Heart right ventricle (tissue), 16 donors: ENCODE measurements at regions not wholly inside any gene's neighbourhood (a gene's known extent, or its start where the extent isn't known, plus 50 kb on each side); places are given as distances from the start of the nearest gene placed in this dataset.
"Not testable (repeated sequence)": the region's sequence is repeated elsewhere in the genome, so short reads cannot be mapped to it uniquely, and the experiment has no call there.

Experiments
- ATAC-seq, 8 donors: fragments of 200-7000 bp; cut with Tn5 transposase; one replicate each; pipeline ENCODE4 v1.9.1; 2020; ENCODE audit warnings: mild to moderate bottlenecking in 8 of 8, moderate library complexity in 8 of 8, moderate number of reproducible peaks in 1 of 8
- DNase-seq, 2 donors: peaks; one replicate each; pipeline ENCODE4 v3.0.0-alpha.2; 2020
- H3K27ac ChIP-seq, 10 donors: fragments of 200-600 bp; sonication (generic) in 2 of 10; one replicate each; pipeline versions ENCODE4 v1.5.0 to v1.8.0; 2020 to 2022; ENCODE audit warnings: mild to moderate bottlenecking in 3 of 10
- H3K27me3 ChIP-seq, 7 donors: fragments of 200-600 bp; one replicate each; pipeline ENCODE4 v1.8.0; 2021 to 2022; ENCODE audit warnings: mild to moderate bottlenecking in 2 of 7
- H3K36me3 ChIP-seq, 9 donors: fragments of 200-600 bp; sonication (generic) in 1 of 9; one replicate each; pipeline versions ENCODE4 v1.5.0 to v1.8.0; 2020 to 2022; ENCODE audit warnings: mild to moderate bottlenecking in 2 of 9
- H3K4me1 ChIP-seq, 9 donors: fragments of 200-600 bp; sonication (generic) in 1 of 9; one replicate each; pipeline versions ENCODE4 v1.5.0 to v1.8.0; 2020 to 2022; ENCODE audit warnings: mild to moderate bottlenecking in 4 of 9
- H3K4me3 ChIP-seq, 10 donors: fragments of 200-600 bp; sonication (generic) in 2 of 10; one replicate each; pipeline versions ENCODE4 v1.5.0 to v1.8.0; 2020 to 2022; ENCODE audit warnings: mild to moderate bottlenecking in 7 of 10, moderate library complexity in 2 of 10
- H3K9me3 ChIP-seq, 11 donors: fragments of 200-600 bp in 10 of 11; sonication (generic) in 2 of 11; one replicate each; pipeline versions ENCODE4 v1.5.0 to v1.8.0; 2013 to 2022; ENCODE audit warnings: mild to moderate bottlenecking in 2 of 11, control low read depth in 1 of 11, moderate library complexity in 1 of 11
- WGBS, 2 donors: extraction: QIAGEN DNeasy Blood & Tissue Kit; methylation state at CpG; one replicate each; pipeline ENCODE4 v1.1.7; 2013; ENCODE audit warnings: inconsistent platforms in 1 of 2; 5-methylcytosine and 5-hydroxymethylcytosine counted together
- intact Hi-C, 10 donors: fragments of 100-400 bp; cut with DNase I; formaldehyde crosslinking; loops; one replicate each; pipeline versions ENCODE4 v1.11.1 to v1.14.2; 2022
- TF ChIP-seq, protein P1 (sequence below), 9 donors: fragments of 200-600 bp; sonication (generic) in 2 of 9; IDR thresholded peaks; one replicate each; pipeline versions ENCODE4 v1.5.0 to v1.8.0; 2021 to 2022; ENCODE audit warnings: antibody characterized with exemption in 9 of 9, mild to moderate bottlenecking in 5 of 9, moderate library complexity in 1 of 9
- donor health status: Arrhythmogenic right ventricular cardiomyopathy.
- donor health status: ischemic (EF 13 %, LVEDD 7.1; RV severe dilation, severe dysfunction).
- donor health status: healthy with polysubstance abuse.
- donor health status: DM: no; HTN: yes; CAD: no.
- donor health status: DM: no; HTN: no; CAD: no.
- donor health status: ischemic (EF 25% LVEDD 6.9; RV normal size, moderate dysfunction).
- donor health status: ischemic (EF 25% LVEDD 5.7; RV mildly dilated, moderate dysfunction).
- donor health status: healthy.
- donor health status: DM: yes; HTN: yes; CAD: no.
- donor health status: Ischemic cardiomyopathy.
- donor health status: ischemic (EF 35%, LVEDD 5.7; RV mildly dilated, moderate dysfunction).
- donor health status: nonischemic (EF 11% LVEDD 7.7; RV severe dilation, severe dysfunction).
- donor health status: DM: yes; HTN: yes; CAD: no.
- donor health status: PGD.
- donor health status: ischemic (EF 29% LVEDD 5.4; RV normal size, mild dysfunction).
- donor health status: nonischemic (EF 23%, LVEDD 6.1; RV moderate dilation, normal function).

DNA sequence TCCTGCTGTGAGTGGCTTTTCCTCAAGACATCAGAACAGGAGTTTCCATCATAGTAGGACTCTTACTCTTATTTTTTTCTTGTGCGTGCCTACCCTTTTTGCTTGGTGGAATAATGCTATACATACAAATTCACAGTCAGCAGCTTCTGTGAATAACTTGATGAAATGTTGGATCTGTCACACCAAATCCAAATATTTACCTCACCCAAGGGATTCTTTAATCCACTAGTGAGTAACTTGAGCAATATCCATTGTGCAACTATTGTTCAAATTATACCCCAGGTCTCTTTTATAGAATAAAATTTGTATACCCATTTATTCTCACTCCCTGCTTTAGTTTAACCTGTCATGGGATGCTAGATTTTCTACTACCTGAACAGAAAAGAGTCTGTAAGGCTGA, 1078.3 kb upstream of the EDIL3 start:
- intact Hi-C loops = no loop called here
- no peaks in the 10 kb centered on the region for H3K4me1 ChIP-seq
- H3K27me3 ChIP-seq = no peaks in the 10 kb centered on the region
- no peak overlapping the region for H3K27ac ChIP-seq
- ATAC-seq (no peak), DNase-seq (no peak)
- TF ChIP-seq, protein P1, sequence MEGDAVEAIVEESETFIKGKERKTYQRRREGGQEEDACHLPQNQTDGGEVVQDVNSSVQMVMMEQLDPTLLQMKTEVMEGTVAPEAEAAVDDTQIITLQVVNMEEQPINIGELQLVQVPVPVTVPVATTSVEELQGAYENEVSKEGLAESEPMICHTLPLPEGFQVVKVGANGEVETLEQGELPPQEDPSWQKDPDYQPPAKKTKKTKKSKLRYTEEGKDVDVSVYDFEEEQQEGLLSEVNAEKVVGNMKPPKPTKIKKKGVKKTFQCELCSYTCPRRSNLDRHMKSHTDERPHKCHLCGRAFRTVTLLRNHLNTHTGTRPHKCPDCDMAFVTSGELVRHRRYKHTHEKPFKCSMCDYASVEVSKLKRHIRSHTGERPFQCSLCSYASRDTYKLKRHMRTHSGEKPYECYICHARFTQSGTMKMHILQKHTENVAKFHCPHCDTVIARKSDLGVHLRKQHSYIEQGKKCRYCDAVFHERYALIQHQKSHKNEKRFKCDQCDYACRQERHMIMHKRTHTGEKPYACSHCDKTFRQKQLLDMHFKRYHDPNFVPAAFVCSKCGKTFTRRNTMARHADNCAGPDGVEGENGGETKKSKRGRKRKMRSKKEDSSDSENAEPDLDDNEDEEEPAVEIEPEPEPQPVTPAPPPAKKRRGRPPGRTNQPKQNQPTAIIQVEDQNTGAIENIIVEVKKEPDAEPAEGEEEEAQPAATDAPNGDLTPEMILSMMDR (IDR thresholded peaks at IDR 0.05) = no peak
- no peak overlapping the region for H3K4me3 ChIP-seq
- H3K36me3 ChIP-seq = no peaks in the 10 kb centered on the region
- WGBS, 2 donors = 95% methylated on average over 1 of the region's 1 CpG
- peaks cover 0 to 35% (median 0%) of the 10 kb centered on the region in 11 donors for H3K9me3 ChIP-seq

DNA sequence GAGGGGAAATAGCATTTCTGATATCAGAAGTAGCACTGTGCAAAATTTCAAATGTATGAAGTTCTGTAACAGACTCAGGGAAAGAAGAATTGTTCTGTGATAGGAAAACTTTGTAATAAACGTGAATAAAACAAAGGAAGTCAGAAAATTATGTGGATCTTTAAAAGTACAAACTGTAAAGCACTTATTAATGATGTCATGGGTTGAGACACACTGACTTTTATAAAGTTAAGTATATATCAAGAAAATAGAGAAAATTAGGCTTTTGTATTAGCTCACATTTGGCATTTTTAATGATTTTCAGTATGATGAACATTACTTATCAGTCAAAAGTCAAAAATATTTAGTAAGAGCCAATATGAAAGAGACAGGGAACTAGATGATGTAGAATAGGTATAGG, 1081.7 kb upstream of the EDIL3 start:
- no peak for ATAC-seq
- peaks cover 0 to 44% (median 2%) of the 10 kb centered on the region in 11 donors for H3K9me3 ChIP-seq
- no peaks in the 10 kb centered on the region for H3K27me3 ChIP-seq
- H3K36me3 ChIP-seq = no peaks in the 10 kb centered on the region
- no peak for DNase-seq
- H3K4me1 ChIP-seq = no peaks in the 10 kb centered on the region
- TF ChIP-seq, protein P1 (IDR thresholded peaks at IDR 0.05) = no peak
- H3K4me3 ChIP-seq = no peak overlapping the region
- WGBS, 2 donors = 46 to 49% methylated on average over 1 of the region's 1 CpG
- H3K27ac ChIP-seq = no peak overlapping the region
- intact Hi-C loops = no loop called here

DNA sequence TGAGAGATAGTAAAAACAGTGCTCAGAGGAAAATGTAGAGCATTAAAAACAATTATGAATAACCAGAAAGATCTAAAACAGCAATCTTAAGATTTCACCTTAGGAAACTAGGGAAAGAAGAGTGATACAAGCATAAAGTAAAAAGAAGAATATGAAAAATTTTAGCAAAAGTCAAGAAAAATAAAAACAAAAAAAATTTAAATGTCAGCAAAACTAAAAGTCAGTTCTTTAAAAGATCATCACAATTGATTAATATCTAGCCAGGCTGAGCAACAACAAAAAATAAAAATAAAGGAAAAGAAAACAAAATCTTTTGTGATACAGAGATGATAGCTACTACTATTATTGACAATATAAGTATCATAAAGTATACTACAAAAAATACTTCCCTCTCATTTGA, 1088.1 kb upstream of the EDIL3 start:
- intact Hi-C loops = no loop called here
- Histone ChIP-seq H3K4me1 (no peaks in the 10 kb centered on the region), H3K27ac (no peak overlapping the region), H3K9me3 (peaks cover 0 to 34% (median 2%) of the 10 kb centered on the region in 11 donors), H3K36me3 (no peaks in the 10 kb centered on the region), H3K27me3 (no peaks in the 10 kb centered on the region), H3K4me3 (no peak overlapping the region)
- TF ChIP-seq, protein P1 (IDR thresholded peaks at IDR 0.05) = no peak
- ATAC-seq = no peak
- no peak for DNase-seq

DNA sequence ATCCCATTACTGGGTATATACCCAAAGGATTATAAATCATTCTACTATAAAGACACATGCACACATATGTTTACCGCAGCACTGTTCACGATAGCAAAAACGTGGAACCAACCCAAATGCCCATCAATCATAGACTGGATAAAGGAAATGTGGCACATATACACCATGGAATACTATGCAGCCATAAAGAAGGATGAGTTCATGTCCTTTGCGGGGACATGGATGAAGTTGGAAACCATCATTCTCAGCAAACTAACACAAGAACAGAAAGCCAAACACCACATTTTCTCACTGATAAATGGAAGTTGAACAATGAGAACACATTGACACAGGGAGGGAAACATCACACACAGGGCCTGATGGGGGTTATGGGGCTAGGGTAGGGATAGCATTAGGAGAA, 1090.5 kb upstream of the EDIL3 start:
- H3K27me3 ChIP-seq, H3K27ac ChIP-seq, DNase-seq, intact Hi-C loops, H3K4me3 ChIP-seq, H3K4me1 ChIP-seq, ATAC-seq, H3K36me3 ChIP-seq: not testable (repeated sequence)
- H3K9me3 ChIP-seq = peaks cover 0 to 15% (median 0%) of the 10 kb centered on the region in 11 donors
- WGBS, 2 donors = 80 to 83% methylated on average over 4 of the region's 4 CpGs

DNA sequence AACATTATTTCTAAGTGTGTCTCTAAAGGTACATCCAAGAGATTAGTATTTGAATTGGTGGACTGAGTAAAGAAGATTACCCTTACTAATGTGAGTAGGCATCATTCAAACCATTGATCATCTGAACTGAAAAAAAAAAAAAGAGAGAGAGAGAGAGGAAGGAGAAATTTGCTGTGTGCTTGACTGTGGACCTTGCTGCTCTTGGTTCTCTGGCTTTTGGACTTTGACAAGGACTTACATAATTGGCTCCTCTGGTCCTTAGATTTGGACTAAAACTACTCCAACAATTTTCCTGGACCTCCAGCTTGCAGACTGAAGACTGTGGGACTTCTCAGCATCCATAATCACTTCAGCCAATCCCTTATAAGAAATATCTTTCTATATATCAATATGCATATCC, 1091.9 kb upstream of the EDIL3 start:
- Histone ChIP-seq H3K36me3 (no peaks in the 10 kb centered on the region), H3K4me3 (no peak overlapping the region), H3K9me3 (peaks cover 0 to 15% (median 0%) of the 10 kb centered on the region in 11 donors), H3K27ac (no peak overlapping the region), H3K4me1 (no peaks in the 10 kb centered on the region), H3K27me3 (no peaks in the 10 kb centered on the region)
- no peak for DNase-seq
- ATAC-seq = no peak
- TF ChIP-seq, protein P1 (IDR thresholded peaks at IDR 0.05) = no peak
- intact Hi-C loops = no loop called here
